Hepatocyte (in vitro differentiated cells): ENCODE measurements at regions not wholly inside any gene's neighbourhood (a gene's known extent, or its start where the extent isn't known, plus 50 kb on each side); places are given as distances from the start of the nearest gene placed in this dataset.

Experiments
- DNase-seq: peaks from one replicate; pipeline ENCODE4 v3.0.0-alpha.2; 2016; ENCODE audit warnings: low spot score
- H2AFZ ChIP-seq: fragments of 200-600 bp; sonication (generic); 2 replicates; pipeline ENCODE4 v1.6.0; 2016; ENCODE audit warnings: antibody characterized with exemption, mild to moderate bottlenecking
- H3K27ac ChIP-seq: fragments of 200-600 bp; sonication (generic); 2 replicates; pipeline ENCODE4 v1.5.1; 2016; ENCODE audit warnings: mild to moderate bottlenecking
- H3K27me3 ChIP-seq: fragments of 200-600 bp; sonication (generic); 2 replicates; pipeline ENCODE4 v1.6.1; 2016
- H3K36me3 ChIP-seq: fragments of 200-600 bp; sonication (generic); replicated peaks from 2 replicates; pipeline ENCODE4 v1.5.1; 2016; ENCODE audit warnings: low read depth; ENCODE audit not compliant: insufficient read depth
- H3K4me1 ChIP-seq: fragments of 200-600 bp; sonication (generic); 2 replicates; pipeline ENCODE4 v1.5.1; 2016; ENCODE audit warnings: mild to moderate bottlenecking, moderate library complexity; ENCODE audit not compliant: insufficient read depth
- H3K4me2 ChIP-seq: fragments of 200-600 bp; sonication (generic); 2 replicates; pipeline ENCODE4 v1.6.0; 2016
- H3K4me3 ChIP-seq: fragments of 200-600 bp; sonication (generic); 2 replicates; pipeline ENCODE4 v1.5.1; 2016; ENCODE audit warnings: mild to moderate bottlenecking
- H3K79me2 ChIP-seq: fragments of 200-600 bp; sonication (generic); 2 replicates; pipeline ENCODE4 v1.6.0; 2017; ENCODE audit warnings: mild to moderate bottlenecking
- H3K9me2 ChIP-seq: fragments of 200-600 bp; sonication (generic); replicated peaks from 2 replicates; pipeline ENCODE4 v1.6.0; 2017; ENCODE audit warnings: mild to moderate bottlenecking; ENCODE audit not compliant: insufficient read depth
- H3K9me3 ChIP-seq: fragments of 200-600 bp; sonication (generic); 2 replicates; pipeline ENCODE4 v1.5.1; 2016; ENCODE audit warnings: low read depth, mild to moderate bottlenecking
- H4K20me1 ChIP-seq: fragments of 200-600 bp; sonication (generic); 2 replicates; pipeline ENCODE4 v1.6.0; 2016; ENCODE audit warnings: mild to moderate bottlenecking; ENCODE audit not compliant: insufficient read depth, poor library complexity, severe bottlenecking
- CTCF ChIP-seq: fragments of 200-600 bp; sonication (generic); IDR thresholded peaks from 2 replicates; pipeline ENCODE4 v1.5.1; 2016; ENCODE audit warnings: antibody characterized with exemption, mild to moderate bottlenecking; ENCODE audit not compliant: poor library complexity
- EZH2 ChIP-seq: fragments of 200-600 bp; sonication (generic); IDR thresholded peaks from 2 replicates; pipeline ENCODE4 v1.6.1; 2016; ENCODE audit warnings: antibody characterized with exemption, mild to moderate bottlenecking, borderline replicate concordance
- EZH2phosphoT487 ChIP-seq: fragments of 200-600 bp; sonication (generic); IDR thresholded peaks from one replicate; pipeline ENCODE4 v1.6.1; 2018; ENCODE audit warnings: antibody characterized with exemption, mild to moderate bottlenecking, low read depth, moderate library complexity; ENCODE audit not compliant: unreplicated experiment, severe bottlenecking
- WGBS: methylation state at CpG from one replicate; pipeline ENCODE4 v1.1.6; 2016; ENCODE audit warnings: low lambda C conversion rate; ENCODE audit errors: missing lambda C conversion rate; 5-methylcytosine and 5-hydroxymethylcytosine counted together

- TF ChIP-seq EZH2phosphoT487 = no peak
- TF ChIP-seq EZH2 = no peak
- TF ChIP-seq CTCF = no peak
- H3K4me3 ChIP-seq = no peak overlapping the region
Measured at GRCh38 chr2:8395718-8396117, 286.1 kb upstream of the ID2 start.

DNA sequence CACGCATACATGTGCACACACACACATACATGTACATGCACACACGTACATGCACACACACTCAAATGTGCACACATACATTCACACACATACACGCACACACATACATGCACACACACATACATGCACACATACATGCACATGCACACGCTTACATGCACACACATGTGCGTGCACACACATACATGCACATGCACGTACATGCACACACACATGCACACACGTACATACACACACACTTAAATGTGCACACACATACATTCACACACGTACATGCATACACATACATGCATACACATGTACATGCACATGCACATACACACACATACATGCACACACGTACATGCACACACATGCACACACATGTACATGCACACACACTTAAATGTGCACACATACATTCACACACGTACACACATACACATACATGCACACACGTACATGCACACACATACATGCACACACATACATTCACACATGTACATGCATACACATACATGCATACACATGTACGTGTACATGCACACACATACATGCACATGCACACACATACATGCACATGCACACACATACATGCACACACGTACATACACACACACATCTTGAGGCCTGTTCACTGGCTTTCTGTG, 283.7 kb upstream of the ID2 start:
- DNase-seq = no peak
- Histone ChIP-seq H3K27me3 (no peaks in the 10 kb centered on the region), H3K36me3 (no peaks in the 10 kb centered on the region), H3K4me2 (no peak overlapping the region), H4K20me1 (no peaks in the 10 kb centered on the region), H3K79me2 (no peaks in the 10 kb centered on the region), H3K4me3 (no peak overlapping the region), H3K27ac (no peak overlapping the region), H3K9me3 (no peaks in the 10 kb centered on the region), H3K9me2 (no peaks in the 10 kb centered on the region), H3K4me1 (no peaks in the 10 kb centered on the region), H2AFZ (no peak overlapping the region)
- WGBS = 96% methylated on average over 13 of the region's 13 CpGs
- TF ChIP-seq EZH2phosphoT487 = no peak
- no peak for TF ChIP-seq EZH2
- TF ChIP-seq CTCF = no peak

More at GRCh38 chr2:8395718-8396117, 286.1 kb upstream of the ID2 start:
- Histone ChIP-seq H4K20me1 (no peaks in the 10 kb centered on the region), H3K9me2 (no peaks in the 10 kb centered on the region), H3K4me1 (no peaks in the 10 kb centered on the region), H3K27me3 (no peaks in the 10 kb centered on the region), H3K79me2 (no peaks in the 10 kb centered on the region), H3K4me2 (no peak overlapping the region), H3K9me3 (no peaks in the 10 kb centered on the region), H3K27ac (no peak overlapping the region), H3K36me3 (no peaks in the 10 kb centered on the region), H2AFZ (no peak overlapping the region)
- DNase-seq = no peak
- no CpG with 5 or more reads among the region's 1 CpG for WGBS

GRCh38 chr2:8399731-8400130, 282.1 kb upstream of the ID2 start:
- H3K36me3 ChIP-seq = no peaks in the 10 kb centered on the region
- H3K27ac ChIP-seq = no peak overlapping the region
- no peak overlapping the region for H3K4me3 ChIP-seq
- 70% methylated on average over 4 of the region's 4 CpGs for WGBS
- no peak for DNase-seq
- no peaks in the 10 kb centered on the region for H3K79me2 ChIP-seq
- H3K9me2 ChIP-seq = no peaks in the 10 kb centered on the region
- H3K9me3 ChIP-seq = no peaks in the 10 kb centered on the region
- H2AFZ ChIP-seq = no peak overlapping the region
- no peaks in the 10 kb centered on the region for H4K20me1 ChIP-seq
- TF ChIP-seq CTCF = no peak
- TF ChIP-seq EZH2 = no peak
- no peak for TF ChIP-seq EZH2phosphoT487
- H3K4me2 ChIP-seq = no peak overlapping the region
- H3K27me3 ChIP-seq = no peaks in the 10 kb centered on the region
- H3K4me1 ChIP-seq = peaks cover 7% of the 10 kb centered on the region

DNA sequence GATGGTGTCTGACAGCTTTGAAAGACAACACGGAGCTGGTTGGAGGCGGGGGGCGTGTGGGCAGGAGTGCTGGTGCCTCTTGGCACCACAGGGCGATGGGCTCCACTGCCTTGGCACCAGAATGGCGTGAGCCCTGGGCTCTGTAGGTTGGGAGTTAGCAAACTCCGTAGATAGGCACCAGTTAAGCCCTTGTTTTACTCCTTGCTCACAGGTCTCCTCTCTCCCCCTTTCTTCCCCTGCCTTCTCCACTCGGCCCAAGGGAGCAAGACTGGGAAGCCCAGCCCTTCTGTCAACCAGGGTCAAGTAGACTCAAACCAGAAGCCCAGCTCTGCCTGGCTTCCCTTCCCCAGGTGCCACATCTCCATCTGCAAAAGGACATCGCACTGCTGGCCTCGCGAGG, 281.7 kb upstream of the ID2 start:
- Histone ChIP-seq H3K4me2 (no peak overlapping the region), H3K36me3 (no peaks in the 10 kb centered on the region), H3K9me2 (no peaks in the 10 kb centered on the region), H3K27ac (no peak overlapping the region), H3K4me3 (no peak overlapping the region), H4K20me1 (no peaks in the 10 kb centered on the region), H3K27me3 (no peaks in the 10 kb centered on the region), H2AFZ (no peak overlapping the region), H3K4me1 (peaks cover 7% of the 10 kb centered on the region), H3K9me3 (no peaks in the 10 kb centered on the region), H3K79me2 (no peaks in the 10 kb centered on the region)
- no peak for TF ChIP-seq EZH2
- no peak for TF ChIP-seq EZH2phosphoT487
- TF ChIP-seq CTCF = no peak
- DNase-seq = no peak
- 81% methylated on average over 10 of the region's 10 CpGs for WGBS
